GM03348 (cell line): ENCODE measurements at regions not wholly inside any gene's neighbourhood (a gene's known extent, or its start where the extent isn't known, plus 50 kb on each side); places are given as distances from the start of the nearest gene placed in this dataset.
"Not testable (repeated sequence)": the region's sequence is repeated elsewhere in the genome, so short reads cannot be mapped to it uniquely, and the experiment has no call there.

Source experiments
- DNase-seq: peaks from one replicate; pipeline ENCODE4 v3.0.0; 2012; ENCODE audit warnings: low spot score

DNA sequence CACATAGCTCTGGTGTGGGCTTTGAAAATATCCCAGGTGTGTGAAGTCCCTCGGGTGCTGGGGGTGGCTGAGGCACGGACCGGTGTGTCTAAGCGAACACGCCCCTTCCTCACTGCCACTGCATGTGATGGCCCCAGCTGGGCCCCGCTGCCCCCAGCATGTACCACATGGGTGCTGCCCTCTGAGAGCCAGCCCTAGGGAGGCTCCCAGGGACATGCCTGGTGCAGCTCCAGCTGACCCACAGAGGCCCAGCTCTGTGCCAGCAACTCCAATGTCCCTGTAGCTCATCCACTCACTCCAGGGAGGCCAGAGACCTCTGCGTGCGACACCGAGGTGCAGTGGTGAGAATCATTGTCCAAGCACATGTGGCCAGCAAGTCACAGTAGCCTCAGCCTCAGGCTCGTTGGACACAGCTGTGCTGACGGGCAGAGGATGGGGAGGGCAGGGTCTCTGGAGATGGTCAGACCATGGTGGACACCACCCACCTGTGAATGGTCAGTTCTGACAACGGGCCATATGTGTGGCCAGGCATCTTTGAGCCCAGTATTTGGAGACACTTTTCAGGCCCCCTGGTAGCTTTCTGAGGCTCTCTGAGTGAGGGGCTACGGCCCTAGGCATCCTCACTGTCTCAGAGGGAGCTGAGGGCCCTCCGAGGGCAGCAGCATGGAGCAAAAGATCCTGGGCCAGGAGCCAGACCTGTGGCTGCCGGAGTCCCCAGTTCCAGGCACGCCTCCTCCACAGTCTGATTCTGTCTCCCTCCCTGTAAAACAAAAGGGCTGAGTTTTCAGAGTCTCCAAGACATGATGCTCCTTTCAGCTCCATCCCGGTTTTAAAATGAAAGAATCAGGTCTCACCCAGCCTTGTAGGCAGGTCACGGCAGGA, 220.7 kb downstream of the NDUFA10 start:
- no peak for DNase-seq

DNA sequence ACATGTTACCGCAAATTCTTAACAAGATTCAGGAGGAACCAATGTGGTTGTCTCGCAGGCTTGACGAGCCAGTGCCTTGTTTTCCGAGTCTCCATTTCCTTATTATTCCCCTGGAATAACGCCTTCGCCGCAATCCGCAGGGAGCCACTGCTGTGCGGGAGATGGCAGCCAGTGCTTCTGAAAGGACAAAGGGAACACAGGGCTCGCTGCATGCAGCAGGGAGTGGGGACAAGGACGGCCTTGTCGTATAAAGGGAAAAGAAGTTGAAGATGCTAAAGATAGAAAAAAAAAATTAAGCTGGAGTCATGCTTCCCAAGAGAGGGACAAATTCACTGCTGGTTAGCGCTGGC, 221.4 kb downstream of the NDUFA10 start:
- DNase-seq = no peak

DNA sequence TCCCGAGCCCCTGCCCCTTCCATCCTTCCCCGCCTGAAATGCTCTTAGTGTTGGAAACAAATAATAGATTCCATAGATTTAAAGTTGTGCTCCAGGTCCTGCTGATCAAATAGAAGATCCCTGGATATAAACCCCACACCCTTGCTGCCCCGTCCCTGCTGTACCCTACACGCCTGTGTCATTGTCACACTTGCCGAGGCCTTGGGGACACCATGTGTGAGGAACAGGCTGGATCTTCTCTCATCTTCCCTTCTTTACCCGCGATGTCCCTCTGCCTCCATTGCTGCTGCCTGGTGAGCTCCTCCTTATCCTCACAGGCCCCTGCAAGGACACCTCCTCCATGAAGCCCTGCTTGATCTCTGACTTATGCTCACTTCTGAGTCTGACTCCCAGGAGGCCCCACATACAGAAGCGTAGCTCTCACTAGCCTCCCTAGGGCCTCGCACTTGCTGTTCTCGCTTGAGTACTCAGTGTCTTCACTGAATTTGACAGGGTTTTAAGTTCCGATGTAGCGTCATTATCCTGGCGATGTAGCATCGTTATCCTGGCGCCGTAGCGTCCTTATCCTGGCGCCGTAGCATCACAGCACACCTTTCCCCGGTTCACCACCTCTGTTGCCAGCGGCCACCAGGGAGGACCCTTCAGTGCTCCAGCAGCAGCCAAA, 221.9 kb downstream of the NDUFA10 start:
- DNase-seq = no peak

DNA sequence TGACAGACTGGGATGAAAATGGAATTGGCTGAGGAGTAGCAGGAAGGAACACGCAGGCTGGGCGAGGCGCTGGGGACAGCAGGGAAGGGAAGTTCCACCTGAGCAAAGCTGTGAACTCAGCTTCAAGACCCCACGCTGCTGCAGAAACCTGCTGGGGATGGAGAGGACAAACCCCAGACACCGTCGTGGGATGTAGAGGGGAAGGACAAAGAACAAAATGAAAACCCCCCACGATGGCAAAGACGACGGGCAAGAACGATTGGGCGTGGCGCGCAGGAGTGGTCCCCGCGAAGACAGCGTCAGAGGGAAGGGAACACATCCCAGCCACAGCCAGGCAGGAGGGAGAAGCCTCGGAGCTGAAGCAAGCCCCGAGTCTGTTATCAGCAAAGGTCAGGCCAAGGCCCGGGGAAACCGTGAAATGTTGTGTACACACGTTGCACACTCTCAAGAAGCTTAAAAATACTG, 222.9 kb downstream of the NDUFA10 start:
- DNase-seq = no peak

DNA sequence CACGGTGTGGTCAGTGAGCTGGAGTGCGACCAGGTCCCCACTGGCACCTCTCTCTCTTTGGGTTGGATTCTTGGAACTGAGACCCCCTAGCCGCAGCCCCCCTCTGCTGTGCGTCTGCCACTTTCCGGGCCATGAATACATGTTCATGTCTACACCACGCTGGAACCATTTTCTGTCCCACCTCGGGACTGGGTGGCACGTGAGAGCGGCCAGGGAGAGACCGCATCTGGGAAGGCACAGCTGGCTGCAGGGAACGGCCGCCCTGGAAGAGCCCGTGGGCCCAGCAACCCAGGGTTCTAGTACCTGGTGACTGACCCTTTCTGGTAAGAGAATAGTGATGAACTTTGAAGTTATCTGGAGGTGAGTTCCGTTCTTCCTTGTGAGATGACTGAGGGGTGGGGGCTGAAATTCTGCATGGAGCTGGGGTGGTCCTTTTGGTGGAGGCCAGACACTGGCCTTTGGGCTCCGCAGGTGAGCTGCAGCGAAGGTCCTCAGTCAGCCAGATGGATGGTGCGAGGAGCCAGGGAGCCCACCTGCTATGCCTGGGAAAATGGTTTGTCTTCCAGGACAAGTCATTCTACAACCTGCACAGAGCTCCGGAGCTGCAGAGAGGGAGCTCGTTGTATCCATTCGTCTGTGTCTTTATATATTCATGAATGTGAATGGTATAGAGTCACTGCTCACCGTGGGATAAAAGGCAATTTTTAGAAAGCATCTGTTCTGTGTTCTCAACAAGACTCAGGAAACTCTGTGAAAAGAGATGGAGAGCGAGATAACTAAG, 223.5 kb downstream of the NDUFA10 start:
- DNase-seq = no peak

DNA sequence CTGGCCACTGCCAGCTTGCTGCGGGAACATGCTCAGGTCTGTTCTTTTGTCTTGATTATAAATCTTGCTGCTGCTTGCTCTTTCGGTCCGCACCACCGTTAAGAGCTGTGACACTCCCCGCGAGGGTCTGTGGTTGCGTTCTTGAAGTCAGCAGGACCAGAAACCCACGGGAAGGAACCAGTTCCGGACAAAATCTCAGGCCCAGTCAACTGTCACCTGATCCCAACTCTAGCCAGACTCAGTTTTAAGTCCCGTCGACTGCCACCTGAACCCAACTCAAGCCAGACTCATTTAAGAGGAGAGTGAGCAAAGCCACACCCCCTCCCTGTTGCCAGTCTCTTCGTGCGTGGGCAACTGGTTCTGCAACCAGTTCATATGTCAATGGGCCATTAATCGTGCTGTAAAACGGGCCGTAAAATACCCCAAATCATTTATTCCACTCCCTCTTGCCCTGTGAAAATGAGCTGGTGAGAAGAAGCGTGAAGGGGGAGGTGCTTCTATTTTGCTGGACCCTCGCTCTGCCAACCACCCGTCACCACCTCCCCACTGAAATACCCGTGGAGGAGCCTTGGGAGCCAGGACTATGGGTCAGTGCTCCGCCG, 224.3 kb downstream of the NDUFA10 start:
- no peak for DNase-seq

DNA sequence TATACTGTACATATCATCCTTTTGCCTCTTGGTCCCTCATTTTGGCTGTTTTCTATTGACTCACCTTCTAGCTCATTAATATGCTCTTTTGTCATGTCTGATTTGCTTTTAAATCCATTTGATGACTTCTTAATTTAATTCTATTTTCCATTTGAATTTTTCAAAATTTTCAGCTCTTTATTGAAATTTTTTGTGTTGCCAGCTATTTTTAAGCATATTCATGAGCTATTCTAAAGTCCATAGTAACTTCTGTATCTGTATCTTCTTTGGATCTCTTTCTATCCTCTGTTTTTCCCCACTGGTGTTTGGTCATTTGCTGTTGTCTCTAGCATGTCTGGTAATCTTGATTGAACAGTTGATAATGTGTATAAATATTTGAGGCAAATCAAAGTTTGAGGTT, 227.8 kb downstream of the NDUFA10 start:
- no peak for DNase-seq

DNA sequence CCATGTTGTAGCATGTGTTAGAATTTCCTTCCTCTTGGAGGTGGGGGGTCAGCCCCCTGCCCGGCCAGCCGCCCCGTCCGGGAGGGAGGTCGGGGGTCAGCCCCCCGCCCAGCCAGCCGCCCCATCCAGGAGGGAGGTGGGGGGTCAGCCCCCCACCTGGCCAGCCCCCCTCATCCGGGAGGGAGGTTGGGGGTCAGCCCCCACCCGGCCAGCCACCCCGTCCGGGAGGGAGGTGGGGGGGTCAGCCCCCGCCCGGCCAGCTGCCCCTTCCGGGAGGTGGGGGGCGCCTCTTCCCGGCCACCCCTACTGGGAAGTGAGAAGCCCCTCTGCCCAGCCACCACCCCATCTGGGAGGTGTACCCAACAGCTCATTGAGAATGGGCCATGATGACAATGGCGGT, 229.4 kb downstream of the NDUFA10 start:
- DNase-seq = not testable (repeated sequence)

DNA sequence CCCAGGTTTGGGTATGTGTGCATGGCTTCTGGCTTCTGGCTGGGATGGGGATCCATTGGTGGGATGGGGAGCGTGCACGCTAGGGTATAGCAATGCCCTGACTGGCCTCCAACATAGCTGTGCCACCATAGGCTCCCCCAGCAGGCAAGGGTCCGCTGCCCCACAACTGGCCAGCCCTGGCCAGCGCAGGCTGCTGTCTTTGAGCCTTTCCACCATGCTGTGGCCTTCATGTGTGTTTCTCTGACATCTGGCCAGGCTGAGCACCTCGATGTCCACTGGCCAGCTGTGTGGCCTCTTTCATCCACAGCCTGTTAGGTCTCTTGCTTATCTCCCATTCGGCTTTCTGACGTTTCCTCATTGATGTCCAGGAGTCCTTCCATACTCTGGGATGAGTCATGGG, 231.3 kb downstream of the NDUFA10 start:
- DNase-seq = no peak

DNA sequence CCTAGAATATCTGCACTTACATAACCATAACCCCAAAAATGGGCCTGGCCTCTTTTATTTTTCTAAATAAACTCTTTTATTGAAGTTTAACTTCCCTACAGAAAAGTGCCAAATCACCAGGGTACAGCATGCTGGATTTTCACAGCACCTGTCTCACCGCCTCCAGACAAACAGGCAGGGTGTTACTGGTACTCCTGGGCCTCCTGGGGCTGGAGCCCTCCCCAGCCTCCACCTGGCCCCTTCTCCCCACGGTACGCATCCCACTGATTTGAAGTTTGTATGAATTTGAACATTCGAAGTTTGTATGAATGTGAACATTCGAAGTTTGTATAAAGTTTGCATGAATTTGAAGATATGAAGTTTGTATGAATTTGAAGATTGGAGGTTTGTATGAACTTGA, 232.1 kb downstream of the NDUFA10 start:
- DNase-seq = no peak

DNA sequence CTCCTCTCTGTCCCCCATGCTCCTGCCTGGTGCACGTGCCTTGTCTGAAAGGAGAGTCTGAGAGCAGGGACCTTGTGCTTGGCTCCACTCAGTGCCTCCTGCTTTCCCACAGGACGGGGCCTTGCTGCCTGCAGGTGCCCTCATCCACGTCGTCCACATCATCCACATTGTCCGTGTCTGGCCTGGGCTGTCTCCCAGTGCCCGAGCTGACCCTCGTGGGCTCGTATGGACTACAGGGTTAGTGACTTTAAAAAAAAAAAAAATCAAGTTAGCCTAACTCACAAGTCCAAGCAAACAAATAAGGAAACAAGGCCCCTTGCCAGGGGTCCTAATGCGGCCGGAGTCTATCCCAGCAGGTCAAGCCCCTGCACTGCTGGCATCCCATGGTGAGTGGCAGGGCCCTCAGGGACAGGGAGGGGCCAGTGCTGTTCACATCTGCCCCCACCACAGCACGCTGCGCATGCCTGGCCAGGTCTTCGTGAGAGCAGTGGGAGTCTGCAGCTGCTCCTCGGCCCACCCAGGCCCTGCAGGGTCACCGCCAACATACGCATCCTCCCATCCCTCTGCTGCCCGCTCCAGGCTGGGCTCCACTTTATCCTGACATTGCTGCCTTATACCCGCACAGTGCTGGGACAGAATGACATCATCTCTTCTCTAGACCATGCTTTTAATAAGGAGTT, 232.6 kb downstream of the NDUFA10 start:
- DNase-seq = no peak

DNA sequence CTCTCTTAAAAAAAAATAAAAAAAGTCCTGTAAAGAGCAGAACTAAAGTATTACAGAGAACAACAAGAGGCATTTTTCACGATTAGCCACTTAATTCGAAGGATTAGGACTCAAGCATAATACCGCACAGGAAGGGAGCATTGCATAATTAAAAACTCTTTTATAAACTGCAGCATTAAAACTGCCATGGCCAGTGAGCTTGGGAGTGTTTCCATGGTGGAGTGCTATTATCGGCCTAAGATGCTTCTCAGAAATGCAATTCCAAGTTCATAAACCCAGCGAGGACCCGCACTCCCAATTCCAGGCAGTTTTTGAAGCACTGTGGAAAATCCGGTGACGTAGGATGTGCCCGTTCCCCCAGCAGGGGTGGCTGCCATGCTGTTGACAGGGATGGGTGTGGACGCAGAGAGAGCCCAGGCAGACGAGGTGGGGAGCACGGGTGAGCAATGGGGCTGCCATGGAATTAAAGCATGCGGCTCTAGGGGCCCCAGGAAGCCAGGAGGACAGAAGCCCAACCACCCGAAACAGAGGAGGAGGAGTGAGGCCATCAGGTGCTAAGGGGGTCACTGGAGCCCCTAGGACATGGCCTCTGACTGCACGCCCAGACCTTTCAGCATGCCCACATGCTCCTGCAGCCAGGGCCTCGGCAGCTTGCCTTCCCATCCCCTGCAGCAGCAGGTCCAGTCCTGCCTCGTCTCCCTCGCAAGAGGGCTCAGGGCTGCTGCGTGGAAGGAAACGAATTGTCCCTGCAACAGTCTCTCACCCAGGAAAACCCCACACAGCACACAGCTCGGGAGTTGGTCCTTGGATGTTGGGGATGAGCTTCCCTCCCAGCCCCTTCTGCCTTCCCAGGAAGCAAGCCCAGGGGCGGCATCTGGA, 233.4 kb downstream of the NDUFA10 start:
- DNase-seq = no peak

DNA sequence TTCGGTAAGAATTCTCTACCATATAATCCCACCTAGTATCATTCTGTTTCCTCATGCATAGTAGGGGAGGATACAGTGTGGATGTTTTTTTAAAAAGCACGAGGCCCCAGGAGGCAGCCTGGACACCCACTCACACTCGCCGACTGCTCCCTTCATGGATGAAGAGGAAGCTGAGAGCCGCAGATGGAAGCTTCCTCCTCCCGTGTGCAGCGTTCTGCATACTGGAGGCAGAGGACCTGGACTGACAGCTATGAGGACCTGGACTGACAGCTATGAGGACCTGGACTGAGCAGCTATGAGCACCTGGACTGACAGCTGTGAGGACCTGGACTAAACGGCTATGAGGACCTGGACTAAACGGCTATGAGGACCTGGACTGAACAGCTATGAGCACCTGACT, 234.4 kb downstream of the NDUFA10 start:
- DNase-seq = no peak

DNA sequence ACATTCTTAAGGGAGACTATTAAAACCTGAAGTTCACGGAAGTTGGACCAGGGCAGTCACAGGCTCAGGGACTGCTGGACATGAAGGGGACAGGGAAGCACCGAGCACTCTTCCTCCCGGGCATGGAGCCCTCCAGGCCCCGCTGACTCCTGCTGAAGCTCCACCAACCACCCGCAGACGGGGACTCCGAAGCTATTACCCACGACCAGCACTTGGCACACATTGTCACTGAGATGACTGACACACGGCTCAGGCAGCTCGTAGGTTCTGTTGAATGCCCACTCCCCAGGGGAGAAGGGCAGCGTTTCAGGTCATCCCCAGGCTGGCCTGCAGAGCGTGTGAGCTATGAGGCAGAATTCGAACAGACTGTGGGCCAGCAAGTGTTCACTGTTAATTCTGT, 234.8 kb downstream of the NDUFA10 start:
- DNase-seq = no peak

DNA sequence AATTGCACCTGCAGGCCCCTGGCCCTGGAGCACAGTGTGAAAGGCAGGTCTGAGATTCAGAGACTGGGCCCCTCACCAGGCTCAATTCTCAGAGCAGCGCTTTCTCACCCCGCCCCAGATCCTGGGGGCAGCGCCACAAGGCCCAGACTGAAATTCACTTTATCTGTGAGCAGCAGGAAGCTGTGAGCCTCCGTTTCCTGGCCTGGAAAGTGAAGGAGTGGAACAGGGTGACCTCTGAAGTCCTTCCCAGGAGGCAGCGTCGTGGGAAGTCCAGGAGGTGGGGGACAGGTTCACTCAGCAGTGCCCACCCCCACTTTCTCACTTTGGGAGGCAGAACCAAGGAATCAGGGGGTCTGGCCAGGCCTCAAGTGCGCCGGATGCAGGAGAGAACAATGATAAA, 235.4 kb downstream of the NDUFA10 start:
- DNase-seq = no peak

DNA sequence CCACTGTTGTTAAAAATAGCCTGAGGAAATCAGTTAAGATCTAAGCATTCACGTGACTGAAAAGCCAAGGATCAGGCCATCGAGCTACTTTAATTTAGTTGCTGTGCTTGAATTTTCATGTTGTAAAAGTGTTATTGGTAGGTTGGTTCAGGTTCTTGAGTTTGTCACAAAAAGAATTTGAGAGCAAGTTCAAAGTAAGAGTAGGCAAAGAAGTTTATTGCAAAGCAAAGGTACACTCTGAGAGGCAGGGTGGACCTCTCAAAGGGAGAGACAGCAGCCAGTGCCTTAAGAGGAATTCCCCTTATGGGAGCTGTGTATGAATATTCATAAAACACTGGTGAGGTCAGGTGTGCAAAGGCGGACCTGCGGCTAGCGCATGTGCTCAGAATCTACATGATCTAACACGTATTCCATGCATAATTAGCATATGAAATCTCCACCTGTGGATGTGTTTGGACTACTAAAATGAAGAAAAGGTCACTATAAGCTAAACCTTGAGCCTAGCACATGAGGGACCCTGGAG, 236.5 kb downstream of the NDUFA10 start:
- DNase-seq = no peak

DNA sequence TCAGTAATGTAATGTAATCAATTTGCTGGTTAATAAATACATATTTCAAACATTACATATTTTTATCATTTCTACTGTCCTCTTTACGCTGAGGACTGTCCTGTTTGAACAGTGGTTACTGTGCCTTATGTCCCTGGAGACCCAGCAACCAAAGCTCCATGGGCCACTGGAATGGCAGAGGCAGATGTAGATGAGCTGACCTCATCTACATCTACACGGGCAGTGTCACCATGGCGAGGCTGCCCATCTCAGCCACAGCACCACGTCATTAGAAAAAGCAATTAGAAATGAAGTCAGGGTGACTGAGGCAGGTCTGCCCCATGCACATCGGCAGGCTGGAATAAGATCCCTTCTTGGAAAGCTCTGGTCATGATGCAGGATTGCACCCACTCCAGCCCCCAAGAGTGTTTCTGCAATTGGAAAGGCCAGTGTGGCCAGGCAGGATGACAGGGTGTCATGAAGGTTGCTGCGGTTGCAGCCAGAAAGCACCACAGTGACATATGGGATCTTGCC, 237.5 kb downstream of the NDUFA10 start:
- DNase-seq = no peak

DNA sequence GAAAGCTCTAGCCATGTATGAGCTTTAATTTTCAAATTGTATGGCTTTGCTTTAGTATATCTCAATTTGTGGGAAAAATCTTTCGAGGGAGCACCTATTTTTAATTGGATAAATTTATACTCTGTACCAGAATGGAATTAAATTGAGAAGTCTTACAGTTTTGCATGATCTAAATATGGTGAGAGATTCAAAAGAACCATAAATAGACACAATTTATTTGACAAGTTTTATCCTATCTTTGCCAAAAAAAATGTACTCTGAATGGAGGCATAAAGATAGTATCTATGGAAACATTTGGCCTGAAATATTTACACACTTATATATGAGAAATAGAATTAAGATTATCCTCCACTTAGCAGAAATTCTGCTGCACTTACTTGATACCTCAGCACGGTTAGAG, 238.4 kb downstream of the NDUFA10 start:
- DNase-seq = no peak

DNA sequence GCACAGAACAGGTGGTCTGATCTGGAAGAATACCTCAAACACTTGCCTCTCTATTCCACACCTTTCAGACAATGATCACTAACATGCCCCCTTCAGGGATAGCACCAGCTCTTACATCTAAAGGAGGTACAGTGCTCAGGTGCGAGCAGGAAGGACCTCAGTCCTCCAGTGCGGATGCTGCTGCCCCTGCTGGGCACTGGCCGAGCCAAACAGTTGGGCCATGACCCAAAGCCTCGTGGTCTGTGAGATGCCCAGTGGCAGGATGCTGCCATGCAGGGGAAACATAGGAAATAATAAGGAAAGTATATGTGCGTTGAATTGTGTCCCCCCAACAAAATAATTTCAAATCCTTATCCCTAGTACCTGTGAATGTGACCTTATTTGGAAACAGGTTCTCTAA, 243.7 kb downstream of the NDUFA10 start:
- DNase-seq = no peak

DNA sequence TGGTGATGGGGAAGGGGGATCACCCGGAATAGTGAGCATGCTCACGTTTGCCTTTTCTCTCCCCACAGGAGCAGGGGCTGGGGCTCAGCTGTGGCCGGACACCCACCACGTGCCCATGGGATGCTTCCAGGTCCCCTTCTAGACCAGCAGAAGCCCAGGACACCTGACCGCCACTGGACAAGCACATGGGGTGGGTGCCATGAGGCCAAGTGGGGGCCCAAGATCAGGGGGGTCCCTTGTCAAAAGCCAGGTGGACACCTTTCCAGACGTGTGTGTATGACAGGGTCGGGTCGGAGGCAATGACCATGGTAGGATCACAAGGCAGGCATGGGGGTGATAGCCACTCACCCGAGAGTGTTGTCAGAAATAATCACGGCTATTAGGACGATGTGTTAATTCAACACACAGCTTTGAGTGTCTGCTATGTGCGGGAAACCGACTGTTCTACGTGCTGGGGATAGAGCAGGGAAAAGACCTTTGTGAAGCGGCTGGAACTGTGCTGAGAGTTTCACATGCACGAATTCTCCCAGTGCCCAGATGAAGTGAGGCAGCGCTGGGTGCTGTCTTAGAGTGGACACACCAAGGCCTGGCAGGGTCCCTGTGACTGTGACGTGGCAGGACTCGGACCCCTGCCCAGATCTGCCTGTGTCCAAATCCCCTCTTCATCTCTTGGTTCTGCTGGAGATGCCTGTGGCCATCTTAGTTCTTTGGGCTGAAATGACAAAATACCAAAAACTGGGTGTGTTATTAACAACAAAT, 244.7 kb downstream of the NDUFA10 start:
- DNase-seq = no peak
